HepG2 (cell line): ENCODE measurements at regions not wholly inside any gene's neighbourhood (a gene's known extent, or its start where the extent isn't known, plus 50 kb on each side); places are given as distances from the start of the nearest gene placed in this dataset.

Experiments used
- ATAC-seq: fragments of 200-7000 bp; cut with Tn5 transposase; 3 replicates; pipeline ENCODE4 v1.9.1; 2020; ENCODE audit warnings: mild to moderate bottlenecking, moderate library complexity
- BruUV-seq: library from RNA; stranded (reverse); fragments of 400-500 nt; replicated peaks from 2 replicates; lab custom pipeline; 2021; lab: Mats Ljungman, UMichigan
- CTCF ChIA-PET: fragments of 300-600 bp; formaldehyde crosslinking; extraction: SDS; loops from one replicate; lab custom pipeline; 2021; ENCODE audit warnings: low total read pairs, inconsistent platforms, low intra/inter-chr PET ratio; lab: Yijun Ruan, JAX
- POLR2A ChIA-PET: fragments of 350-600 bp; sonication (Branson Sonifier 250); formaldehyde crosslinking; loops from one replicate; lab custom pipeline; 2020; ENCODE audit warnings: antibody characterized with exemption, inconsistent platforms; lab: Yijun Ruan, JAX
- DNase-seq: peaks from one replicate; pipeline ENCODE4 v3.0.0-alpha.2; 2015; ENCODE audit warnings: low spot score
- FAIRE-seq: peaks from 3 replicates; lab custom pipeline; 2011; peaks lifted over from hg19 to GRCh38; lab: Jason Lieb, UNC
- H2AFZ ChIP-seq: one replicate; pipeline ENCODE4 v1.6.1; 2011; ENCODE audit warnings: low read length, inconsistent platforms
- H3K27ac ChIP-seq: fragments of 300-600 bp; 3 replicates; pipeline ENCODE4 v1.8.0; 2011; ENCODE audit warnings: mixed run types, mild to moderate bottlenecking, mixed read lengths, low read length, inconsistent platforms; ENCODE audit not compliant: insufficient read depth; ENCODE audit errors: extremely low read length
- H3K27me3 ChIP-seq, 2 experiments: fragments of 200-600 bp in 1 of 2; 2 replicates in 1 of 2; 3 replicates in 1 of 2; pipeline versions ENCODE4 v1.6.0 to v1.8.0; 2011; ENCODE audit warnings: low read length in 2 of 2, mild to moderate bottlenecking in 2 of 2, moderate library complexity in 2 of 2, inconsistent platforms in 1 of 2; ENCODE audit not compliant: insufficient read depth in 2 of 2, control insufficient read depth in 1 of 2
- H3K36me3 ChIP-seq, 2 experiments: fragments of 200-600 bp in 1 of 2; replicated peaks in 1 of 2; 2 replicates in 1 of 2; 3 replicates in 1 of 2; pipeline versions ENCODE4 v1.5.1 to v1.8.0; 2011; ENCODE audit warnings: low read length in 2 of 2, inconsistent platforms in 1 of 2; ENCODE audit not compliant: insufficient read depth in 2 of 2, control insufficient read depth in 1 of 2
- H3K4me1 ChIP-seq: 2 replicates; pipeline ENCODE4 v1.5.1; 2012; ENCODE audit warnings: low read length, inconsistent platforms; ENCODE audit not compliant: insufficient read depth
- H3K4me2 ChIP-seq: 2 replicates; pipeline ENCODE4 v1.6.0; 2011; ENCODE audit warnings: low read depth, low read length, inconsistent platforms
- H3K4me3 ChIP-seq, 3 experiments: fragments of 200-600 bp in 1 of 3; sonication (generic), shearing (Covaris generic) in 1 of 3; replicated peaks in 1 of 3; 2 replicates each; pipeline ENCODE4 v1.5.1; 2011 to 2016; ENCODE audit warnings: low read length in 3 of 3, inconsistent platforms in 2 of 3, low read depth in 2 of 3, mild to moderate bottlenecking in 2 of 3, control low read depth in 1 of 3, mixed read lengths in 1 of 3; ENCODE audit not compliant: insufficient read depth in 1 of 3
- H3K79me2 ChIP-seq: one replicate; pipeline ENCODE4 v1.6.1; 2011; ENCODE audit warnings: low read length, inconsistent platforms; ENCODE audit not compliant: insufficient read depth
- H3K9ac ChIP-seq: 2 replicates; pipeline ENCODE4 v1.6.0; 2011; ENCODE audit warnings: mild to moderate bottlenecking, low read depth, low read length, inconsistent platforms; ENCODE audit not compliant: insufficient read depth
- H3K9me3 ChIP-seq: 2 replicates; pipeline ENCODE4 v1.5.1; 2012; ENCODE audit warnings: mild to moderate bottlenecking, low read length
- H4K20me1 ChIP-seq: 2 replicates; pipeline ENCODE4 v1.6.0; 2011; ENCODE audit warnings: inconsistent platforms, mild to moderate bottlenecking, low read length, moderate library complexity; ENCODE audit not compliant: insufficient read depth
- ADNP ChIP-seq: sonication (generic); formaldehyde crosslinking; IDR thresholded peaks from 2 replicates; pipeline ENCODE4 v1.4.0; 2020; ENCODE audit warnings: missing genetic modification reagents
- ARHGAP35 ChIP-seq: sonication (generic); formaldehyde crosslinking; IDR thresholded peaks from 2 replicates; pipeline ENCODE4 v1.9.0; 2022; ENCODE audit warnings: mild to moderate bottlenecking, inconsistent platforms, moderate library complexity, missing genetic modification reagents, borderline replicate concordance
- HCFC1 ChIP-seq: fragments of 150-350 bp; IDR thresholded peaks from 2 replicates; pipeline ENCODE4 v1.6.1; 2014; ENCODE audit warnings: low read depth, low read length
- HOXD1 ChIP-seq: sonication (generic); formaldehyde crosslinking; IDR thresholded peaks from 2 replicates; pipeline ENCODE4 v1.5.0; 2020; ENCODE audit warnings: missing genetic modification reagents
- MAFF ChIP-seq: IDR thresholded peaks from 2 replicates; pipeline ENCODE4 v1.6.1; 2011; ENCODE audit warnings: low read depth, low read length, improper control_type of control experiment
- MAFK ChIP-seq, 2 experiments: IDR thresholded peaks in 1 of 2; conservative IDR thresholded peaks in 1 of 2; 2 replicates each; pipeline ENCODE4 v1.6.1; 2011; ENCODE audit warnings: improper control_type of control experiment in 2 of 2, low read length in 2 of 2
- MTF1 ChIP-seq: sonication (generic); formaldehyde crosslinking; IDR thresholded peaks from 2 replicates; pipeline ENCODE4 v1.5.0; 2020; ENCODE audit warnings: missing genetic modification reagents
- TAF1 ChIP-seq: sonication (generic); formaldehyde crosslinking; IDR thresholded peaks from 2 replicates; pipeline ENCODE4 v1.4.0; 2020; ENCODE audit warnings: missing genetic modification reagents
- ZBTB7B ChIP-seq: sonication (generic); formaldehyde crosslinking; IDR thresholded peaks from 2 replicates; pipeline ENCODE4 v1.4.0; 2020; ENCODE audit warnings: missing genetic modification reagents
- ZNF446 ChIP-seq: sonication (generic); formaldehyde crosslinking; IDR thresholded peaks from 2 replicates; pipeline ENCODE4 v1.5.0; 2020; ENCODE audit warnings: mild to moderate bottlenecking, missing genetic modification reagents
- ZNF503 ChIP-seq: sonication (generic); formaldehyde crosslinking; IDR thresholded peaks from 2 replicates; pipeline ENCODE4 v1.4.0; 2020; ENCODE audit warnings: missing genetic modification reagents
- ZNF512 ChIP-seq: sonication (generic); formaldehyde crosslinking; IDR thresholded peaks from 2 replicates; pipeline ENCODE4 v1.4.0; 2020; ENCODE audit warnings: mild to moderate bottlenecking, missing genetic modification reagents
- ZNF558 ChIP-seq: sonication (generic); formaldehyde crosslinking; IDR thresholded peaks from 2 replicates; pipeline ENCODE4 v1.9.0; 2022; ENCODE audit warnings: mild to moderate bottlenecking, missing genetic modification reagents, borderline replicate concordance
- ZNF713 ChIP-seq: sonication (generic); formaldehyde crosslinking; IDR thresholded peaks from 2 replicates; pipeline ENCODE4 v1.4.0; 2020; ENCODE audit warnings: mild to moderate bottlenecking, missing genetic modification reagents
- WGBS: methylation state at CpG from one replicate; pipeline ENCODE4 v1.1.6; 2017; ENCODE audit warnings: low lambda C conversion rate; 5-methylcytosine and 5-hydroxymethylcytosine counted together
- in situ Hi-C: cut with HindIII; loops from 2 replicates; pipeline ENCODE4 v1.10.0; 2017; ENCODE audit warnings: low pct_unique_long_range_greater_than_20kb; ENCODE audit not compliant: extremely low pct_ligation_motif_present
- intact Hi-C: fragments of 100-400 bp; cut with micrococcal nuclease; formaldehyde crosslinking; loops from one replicate; pipeline ENCODE4 v1.10.0; 2022; ENCODE audit not compliant: unreplicated experiment

GRCh38 chr11:87942786-87943185 is 232.5 kb downstream of the RAB38 start:
- Histone ChIP-seq H3K4me1 (no peaks in the 10 kb centered on the region), H3K4me2 (no peak overlapping the region), H3K9ac (no peak overlapping the region), H3K27me3 (no peaks in the 10 kb centered on the region), H3K4me3 (no peak overlapping the region), H3K36me3 (no peaks in the 10 kb centered on the region), H3K9me3 (no peaks in the 10 kb centered on the region), H4K20me1 (no peaks in the 10 kb centered on the region), H3K27ac (no peak overlapping the region), H2AFZ (no peak overlapping the region), H3K79me2 (no peaks in the 10 kb centered on the region)
- in situ Hi-C loops (no loop called here), intact Hi-C loops (no loop called here)
- CTCF ChIA-PET = no interaction called here
- FAIRE-seq (no peak), ATAC-seq (no peak), DNase-seq (no peak)
- POLR2A ChIA-PET = no interaction called here
- no TSS peak for BruUV-seq
- no peak for TF ChIP-seq ADNP (CRISPR knock-in tag)
- TF ChIP-seq ZNF558 (CRISPR knock-in tag) = no peak
- WGBS = under 1% methylated on average over 4 of the region's 4 CpGs

GRCh38 chr11:87934182-87934581 is 241.1 kb downstream of the RAB38 start:
- in situ Hi-C loops = no loop called here
- no peak for DNase-seq

More at GRCh38 chr11:87934182-87934581, 241.1 kb downstream of the RAB38 start:
- Histone ChIP-seq H2AFZ (no peak overlapping the region), H3K79me2 (no peaks in the 10 kb centered on the region), H3K9me3 (no peaks in the 10 kb centered on the region), H3K36me3 (no peaks in the 10 kb centered on the region), H4K20me1 (no peaks in the 10 kb centered on the region), H3K27ac (no peak overlapping the region), H3K27me3 (no peaks in the 10 kb centered on the region), H3K4me1 (no peaks in the 10 kb centered on the region), H3K9ac (no peak overlapping the region), H3K4me3 (no peak overlapping the region), H3K4me2 (no peak overlapping the region)
- ChIA-PET CTCF (no interaction called here), POLR2A (no interaction called here)
- no TSS peak for BruUV-seq
- TF ChIP-seq ZNF512 (CRISPR knock-in tag) (no peak), ZNF713 (CRISPR knock-in tag) (no peak), HOXD1 (CRISPR knock-in tag) (no peak), ZNF446 (CRISPR knock-in tag) (no peak), TAF1 (CRISPR knock-in tag) (no peak), ZNF503 (CRISPR knock-in tag) (no peak), HCFC1 (no peak), MAFF (peak; percentile 49; the same call in 1 of the 2 replicates), MAFK (conservative IDR thresholded peaks at IDR 0.05 in 1 of 2, IDR thresholded peaks at IDR 0.05 in 1 of 2; ENCODE audit: low read length in 2 of 2) (peak in 1 of 2 experiments; percentile 68; a peak in 2 of 4 replicates), MTF1 (CRISPR knock-in tag) (no peak), ARHGAP35 (no peak), ZBTB7B (CRISPR knock-in tag) (no peak)
- FAIRE-seq = no peak
- intact Hi-C loops = no loop called here
- 0% methylated on average over 2 of the region's 2 CpGs for WGBS
- ATAC-seq = no peak
